ENCODE measurements at regions not wholly inside any gene's neighbourhood (a gene's known extent, or its start where the extent isn't known, plus 50 kb on each side); places are given as distances from the start of the nearest gene placed in this dataset.

GRCh38 chr5:110040178-110040577, 350.5 kb downstream of the MAN2A1 start:
- BruUV-seq (replicated peaks): no TSS peak
- no peaks in the 10 kb centered on the region for H3K36me3 Mint-ChIP-seq (ENCODE audit: insufficient read depth, unreplicated experiment)
- intact Hi-C loops (cut with micrococcal nuclease; ENCODE audit: unreplicated experiment): loop anchor here (10.0 kb wide), 1 partner anchor 585 kb away; no protein-coding TSS in a partner anchor

GRCh38 chr5:110043025-110043424, 353.3 kb downstream of the MAN2A1 start:
- DNase-seq: no peak
- Mint-ChIP-seq H3K27me3 (ENCODE audit: unreplicated experiment) (peaks cover 25% of the 10 kb centered on the region), H3K36me3 (ENCODE audit: insufficient read depth, unreplicated experiment) (no peaks in the 10 kb centered on the region), H3K9me3 (ENCODE audit: low read depth, unreplicated experiment) (peaks cover 9% of the 10 kb centered on the region), H3K27ac (ENCODE audit: unreplicated experiment) (no peak overlapping the region), H3K4me1 (ENCODE audit: low read depth, unreplicated experiment) (no peaks in the 10 kb centered on the region), H3K4me3 (ENCODE audit: low read depth, unreplicated experiment) (no peak overlapping the region)
- no peak for TF ChIP-seq CTCF (IDR thresholded peaks at IDR 0.05; ENCODE audit: unreplicated experiment)
- no TSS peak for BruUV-seq (replicated peaks)
- intact Hi-C loops (cut with micrococcal nuclease; ENCODE audit: unreplicated experiment): loop anchor here (10.0 kb wide), 1 partner anchor 582 kb away; no protein-coding TSS in a partner anchor
- CTCF ChIA-PET: no interaction called here

More at GRCh38 chr5:110040178-110040577, 350.5 kb downstream of the MAN2A1 start:
- Mint-ChIP-seq H3K9me3 (ENCODE audit: low read depth, unreplicated experiment) (peaks cover 5% of the 10 kb centered on the region), H3K27ac (ENCODE audit: unreplicated experiment) (no peak overlapping the region), H3K4me3 (ENCODE audit: low read depth, unreplicated experiment) (no peak overlapping the region), H3K4me1 (ENCODE audit: low read depth, unreplicated experiment) (no peaks in the 10 kb centered on the region), H3K27me3 (ENCODE audit: unreplicated experiment) (peaks cover 17% of the 10 kb centered on the region)
- no peak for DNase-seq
- TF ChIP-seq CTCF (IDR thresholded peaks at IDR 0.05; ENCODE audit: unreplicated experiment): no peak
- CTCF ChIA-PET: interaction anchor here (0.7 kb wide), 1 partner anchor 48 kb away, joined by 5 read pairs; no protein-coding TSS in a partner anchor

GRCh38 chr5:110045158-110045557, 355.4 kb downstream of the MAN2A1 start:
- Mint-ChIP-seq H3K27ac (ENCODE audit: unreplicated experiment) (no peak overlapping the region), H3K4me3 (ENCODE audit: low read depth, unreplicated experiment) (no peak overlapping the region), H3K27me3 (ENCODE audit: unreplicated experiment) (peaks cover 46% of the 10 kb centered on the region), H3K9me3 (ENCODE audit: low read depth, unreplicated experiment) (peaks cover 9% of the 10 kb centered on the region), H3K4me1 (ENCODE audit: low read depth, unreplicated experiment) (no peaks in the 10 kb centered on the region), H3K36me3 (ENCODE audit: insufficient read depth, unreplicated experiment) (no peaks in the 10 kb centered on the region)
- no peak for TF ChIP-seq CTCF (IDR thresholded peaks at IDR 0.05; ENCODE audit: unreplicated experiment)
- no peak for DNase-seq
- BruUV-seq (replicated peaks): no TSS peak
- intact Hi-C loops (cut with micrococcal nuclease; ENCODE audit: unreplicated experiment): loop anchor here (1.0 to 10.0 kb wide), 2 partner anchors 369 to 580 kb away; no protein-coding TSS in a partner anchor
- CTCF ChIA-PET: no interaction called here

- DNase-seq: no peak
- Mint-ChIP-seq H3K4me1 (ENCODE audit: low read depth, unreplicated experiment) (no peaks in the 10 kb centered on the region), H3K36me3 (ENCODE audit: insufficient read depth, unreplicated experiment) (no peaks in the 10 kb centered on the region), H3K27ac (ENCODE audit: unreplicated experiment) (no peak overlapping the region), H3K27me3 (ENCODE audit: unreplicated experiment) (peaks cover 57% of the 10 kb centered on the region), H3K9me3 (ENCODE audit: low read depth, unreplicated experiment) (peaks cover 4% of the 10 kb centered on the region), H3K4me3 (ENCODE audit: low read depth, unreplicated experiment) (no peak overlapping the region)
- TF ChIP-seq CTCF (IDR thresholded peaks at IDR 0.05; ENCODE audit: unreplicated experiment): no peak
- intact Hi-C loops (cut with micrococcal nuclease; ENCODE audit: unreplicated experiment): loop anchor here (10.0 kb wide), 1 partner anchor 576 kb away; no protein-coding TSS in a partner anchor
- BruUV-seq (replicated peaks): no TSS peak
- CTCF ChIA-PET: no interaction called here
Observed at GRCh38 chr5:110048491-110048890, 358.8 kb downstream of the MAN2A1 start.

Measured in Calu3 (cell line).